DOHH2 (cell line): ENCODE measurements at regions not wholly inside any gene's neighbourhood (a gene's known extent, or its start where the extent isn't known, plus 50 kb on each side); places are given as distances from the start of the nearest gene placed in this dataset.

Source experiments
- H3F3A ChIP-seq: fragments of 200-600 bp; sonication (generic), shearing (Covaris generic); 2 replicates; pipeline ENCODE4 v1.6.0; 2016; ENCODE audit warnings: antibody characterized with exemption, mild to moderate bottlenecking; ENCODE audit not compliant: control insufficient read depth, insufficient read depth
- H3K27ac ChIP-seq: fragments of 200-600 bp; sonication (generic); 2 replicates; pipeline ENCODE4 v1.5.1; 2014; ENCODE audit warnings: low read depth, mild to moderate bottlenecking, low read length, moderate library complexity
- H3K27me3 ChIP-seq: fragments of 200-600 bp; sonication (generic); 2 replicates; pipeline ENCODE4 v1.6.1; 2014; ENCODE audit warnings: mild to moderate bottlenecking, low read length, mixed read lengths; ENCODE audit not compliant: control insufficient read depth
- H3K36me3 ChIP-seq: fragments of 200-600 bp; sonication (generic); 2 replicates; pipeline ENCODE4 v1.6.1; 2014; ENCODE audit warnings: mild to moderate bottlenecking, low read length, moderate library complexity, mixed read lengths; ENCODE audit not compliant: control insufficient read depth
- H3K4me1 ChIP-seq: fragments of 200-600 bp; sonication (generic); 2 replicates; pipeline ENCODE4 v1.6.1; 2014; ENCODE audit warnings: mild to moderate bottlenecking, low read length, mixed read lengths; ENCODE audit not compliant: control insufficient read depth
- H3K4me2 ChIP-seq: fragments of 200-600 bp; sonication (generic); 2 replicates; pipeline ENCODE4 v1.6.0; 2014; ENCODE audit warnings: mild to moderate bottlenecking, low read length, moderate library complexity
- H3K4me3 ChIP-seq: fragments of 200-600 bp; sonication (generic); 2 replicates; pipeline ENCODE4 v1.5.1; 2014; ENCODE audit warnings: mild to moderate bottlenecking, low read length, mixed read lengths
- H3K79me2 ChIP-seq: fragments of 200-600 bp; sonication (generic); 2 replicates; pipeline ENCODE4 v1.6.1; 2014; ENCODE audit warnings: mild to moderate bottlenecking, low read length, mixed read lengths; ENCODE audit not compliant: control insufficient read depth
- H3K9me2 ChIP-seq: fragments of 200-600 bp; sonication (generic); replicated peaks from 2 replicates; pipeline ENCODE4 v1.6.1; 2014; ENCODE audit warnings: mild to moderate bottlenecking, low read length, mixed read lengths; ENCODE audit not compliant: control insufficient read depth
- H3K9me3 ChIP-seq: fragments of 200-600 bp; sonication (generic); 2 replicates; pipeline ENCODE4 v1.6.1; 2014; ENCODE audit warnings: antibody characterized with exemption, low read length, mixed read lengths; ENCODE audit not compliant: control insufficient read depth, insufficient read depth
- H4K20me1 ChIP-seq: fragments of 200-600 bp; sonication (generic); 2 replicates; pipeline ENCODE4 v1.6.0; 2014; ENCODE audit warnings: low read depth, mild to moderate bottlenecking, antibody characterized with exemption, low read length, moderate library complexity; ENCODE audit not compliant: control insufficient read depth, insufficient read depth
- EZH2phosphoT487 ChIP-seq: fragments of 200-600 bp; sonication (generic); IDR thresholded peaks from 2 replicates; pipeline ENCODE4 v1.6.1; 2017; ENCODE audit warnings: borderline replicate concordance, mild to moderate bottlenecking, antibody characterized with exemption, low read length, moderate library complexity, mixed read lengths
- TF ChIP-seq, protein P1 (sequence below): fragments of 200-600 bp; sonication (generic); IDR thresholded peaks from one replicate; pipeline ENCODE4 v1.5.1; 2014; ENCODE audit warnings: antibody characterized with exemption, mild to moderate bottlenecking, low read depth, low read length; ENCODE audit not compliant: poor library complexity, severe bottlenecking

GRCh38 chrX:144790148-144790547 lies 457.2 kb upstream of the SPANXN1 start:
- H3K9me2 ChIP-seq: no peaks in the 10 kb centered on the region
- no peaks in the 10 kb centered on the region for H3K4me1 ChIP-seq
- H3K27me3 ChIP-seq: no peaks in the 10 kb centered on the region
- H3K36me3 ChIP-seq: no peaks in the 10 kb centered on the region
- H3K27ac ChIP-seq: no peak overlapping the region
- TF ChIP-seq EZH2phosphoT487: no peak
- no peak overlapping the region for H3K4me2 ChIP-seq
- H3K4me3 ChIP-seq: no peak overlapping the region
- H3K79me2 ChIP-seq: no peaks in the 10 kb centered on the region
- H3F3A ChIP-seq: no peaks in the 10 kb centered on the region
- no peaks in the 10 kb centered on the region; the same call in 1 of the 2 replicates for H3K9me3 ChIP-seq
- H4K20me1 ChIP-seq: no peaks in the 10 kb centered on the region

DNA sequence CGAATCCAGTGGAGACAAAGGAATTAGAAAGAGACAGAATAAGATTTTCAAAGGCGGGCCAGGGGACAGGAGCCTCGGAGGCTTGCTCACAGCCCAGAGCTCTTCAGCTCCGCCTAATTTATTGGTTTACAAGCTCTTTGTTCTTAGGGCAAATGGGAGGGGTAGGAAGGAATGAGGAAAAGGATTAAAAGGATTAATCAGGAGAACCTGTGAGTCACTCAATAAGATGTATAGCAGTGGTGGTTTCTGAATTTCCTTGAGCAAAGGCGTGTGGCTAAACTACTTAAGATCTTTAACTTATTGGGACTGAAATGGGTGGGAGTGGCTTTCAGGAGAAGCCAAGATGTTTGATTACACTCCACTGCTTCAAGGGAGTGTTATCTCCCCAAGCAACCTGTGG lies 456.0 kb upstream of the SPANXN1 start:
- no peak overlapping the region for H3K4me3 ChIP-seq
- no peaks in the 10 kb centered on the region for H3K9me2 ChIP-seq
- H3K4me2 ChIP-seq: no peak overlapping the region

DNA sequence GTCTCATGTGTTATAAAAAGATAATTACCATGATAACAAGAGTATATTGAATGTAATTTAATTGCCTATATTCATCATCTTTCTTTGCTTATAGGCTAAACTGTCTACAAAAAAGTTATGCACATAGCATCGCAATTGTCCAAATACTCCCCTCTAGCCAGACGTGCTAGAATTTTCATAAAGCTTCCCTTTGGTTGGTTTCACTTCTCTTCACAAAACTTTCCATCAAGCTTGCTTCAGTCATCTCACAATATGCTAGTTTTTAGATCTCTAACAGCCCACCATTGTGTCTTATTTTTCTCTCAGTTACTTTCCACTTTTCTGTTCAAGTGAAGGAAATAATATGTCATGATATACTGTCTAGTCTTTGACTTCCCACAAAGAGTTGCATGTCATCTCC lies 448.3 kb upstream of the SPANXN1 start:
- no peaks in the 10 kb centered on the region for H3K79me2 ChIP-seq
- TF ChIP-seq EZH2phosphoT487: no peak
- TF ChIP-seq, protein P1, sequence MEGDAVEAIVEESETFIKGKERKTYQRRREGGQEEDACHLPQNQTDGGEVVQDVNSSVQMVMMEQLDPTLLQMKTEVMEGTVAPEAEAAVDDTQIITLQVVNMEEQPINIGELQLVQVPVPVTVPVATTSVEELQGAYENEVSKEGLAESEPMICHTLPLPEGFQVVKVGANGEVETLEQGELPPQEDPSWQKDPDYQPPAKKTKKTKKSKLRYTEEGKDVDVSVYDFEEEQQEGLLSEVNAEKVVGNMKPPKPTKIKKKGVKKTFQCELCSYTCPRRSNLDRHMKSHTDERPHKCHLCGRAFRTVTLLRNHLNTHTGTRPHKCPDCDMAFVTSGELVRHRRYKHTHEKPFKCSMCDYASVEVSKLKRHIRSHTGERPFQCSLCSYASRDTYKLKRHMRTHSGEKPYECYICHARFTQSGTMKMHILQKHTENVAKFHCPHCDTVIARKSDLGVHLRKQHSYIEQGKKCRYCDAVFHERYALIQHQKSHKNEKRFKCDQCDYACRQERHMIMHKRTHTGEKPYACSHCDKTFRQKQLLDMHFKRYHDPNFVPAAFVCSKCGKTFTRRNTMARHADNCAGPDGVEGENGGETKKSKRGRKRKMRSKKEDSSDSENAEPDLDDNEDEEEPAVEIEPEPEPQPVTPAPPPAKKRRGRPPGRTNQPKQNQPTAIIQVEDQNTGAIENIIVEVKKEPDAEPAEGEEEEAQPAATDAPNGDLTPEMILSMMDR: no peak
- H3K4me2 ChIP-seq: peak overlapping the region; percentile 61
- H3K4me1 ChIP-seq: peaks cover 27% of the 10 kb centered on the region
- peak overlapping the region; percentile 44 for H3K4me3 ChIP-seq
- H3K27me3 ChIP-seq: no peaks in the 10 kb centered on the region
- peak overlapping the region; percentile 89 for H3K27ac ChIP-seq
- no peaks in the 10 kb centered on the region for H3F3A ChIP-seq
- H3K9me3 ChIP-seq: no peaks in the 10 kb centered on the region
- no peaks in the 10 kb centered on the region; the same call in 1 of the 2 replicates for H3K36me3 ChIP-seq
- no peaks in the 10 kb centered on the region for H3K9me2 ChIP-seq
- H4K20me1 ChIP-seq: no peaks in the 10 kb centered on the region

More for the DNA sequence above, 456.0 kb upstream of the SPANXN1 start:
- Histone ChIP-seq H3K79me2 (no peaks in the 10 kb centered on the region), H3F3A (no peaks in the 10 kb centered on the region), H4K20me1 (no peaks in the 10 kb centered on the region), H3K36me3 (no peaks in the 10 kb centered on the region), H3K27me3 (no peaks in the 10 kb centered on the region), H3K9me3 (no peaks in the 10 kb centered on the region; the same call in 1 of the 2 replicates), H3K4me1 (no peaks in the 10 kb centered on the region), H3K27ac (no peak overlapping the region)
- TF ChIP-seq EZH2phosphoT487: no peak
- TF ChIP-seq, protein P1: no peak

DNA sequence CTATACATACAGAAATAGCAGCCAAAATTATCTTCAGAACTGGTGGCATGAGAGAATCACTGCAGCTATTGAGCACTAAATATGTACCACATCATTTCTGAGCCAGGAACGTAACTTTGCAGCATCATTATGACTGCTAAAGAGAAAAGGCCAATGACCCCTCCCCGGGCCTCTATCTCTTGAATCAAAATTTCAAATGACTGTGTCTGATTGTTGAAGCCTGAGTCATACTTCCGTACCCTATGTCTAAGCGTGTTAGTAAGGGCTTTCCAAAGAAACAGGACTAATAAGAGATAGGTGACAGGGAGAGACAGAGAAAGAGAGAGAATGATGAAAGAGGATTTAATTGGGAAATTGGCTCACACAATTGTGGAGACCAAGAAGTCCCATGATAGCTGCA lies 445.5 kb upstream of the SPANXN1 start:
- Histone ChIP-seq H3K79me2 (no peaks in the 10 kb centered on the region), H3K36me3 (no peaks in the 10 kb centered on the region; the same call in 1 of the 2 replicates), H3F3A (no peaks in the 10 kb centered on the region), H3K4me3 (no peak overlapping the region), H3K9me2 (no peaks in the 10 kb centered on the region), H3K9me3 (no peaks in the 10 kb centered on the region), H3K27ac (no peak overlapping the region), H3K27me3 (no peaks in the 10 kb centered on the region), H4K20me1 (no peaks in the 10 kb centered on the region), H3K4me2 (no peak overlapping the region), H3K4me1 (peaks cover 27% of the 10 kb centered on the region)
- TF ChIP-seq, protein P1: no peak
- TF ChIP-seq EZH2phosphoT487: no peak
